Ishikawa (cell line): ENCODE measurements at regions not wholly inside any gene's neighbourhood (a gene's known extent, or its start where the extent isn't known, plus 50 kb on each side); places are given as distances from the start of the nearest gene placed in this dataset.

ENCODE experiments used
- CEBPB ChIP-seq: IDR thresholded peaks from 2 replicates; pipeline ENCODE4 v1.6.1; 2012
- CREB1 ChIP-seq: IDR thresholded peaks from 2 replicates; pipeline ENCODE4 v1.6.1; 2012; ENCODE audit warnings: low read depth
- EGR1 ChIP-seq: IDR thresholded peaks from 2 replicates; pipeline ENCODE4 v1.6.1; 2012
- EP300 ChIP-seq: IDR thresholded peaks from 2 replicates; pipeline ENCODE4 v1.6.1; 2012; ENCODE audit warnings: borderline replicate concordance
- FOXM1 ChIP-seq: IDR thresholded peaks from 2 replicates; pipeline ENCODE4 v1.6.1; 2012; ENCODE audit warnings: low read depth, borderline replicate concordance
- NFIC ChIP-seq: IDR thresholded peaks from 2 replicates; pipeline ENCODE4 v1.6.1; 2012
- RAD21 ChIP-seq: IDR thresholded peaks from 2 replicates; pipeline ENCODE4 v1.6.1; 2012; ENCODE audit warnings: low read depth
- TAF1 ChIP-seq: IDR thresholded peaks from 2 replicates; pipeline ENCODE4 v1.6.1; 2012; ENCODE audit warnings: low read depth, mild to moderate bottlenecking
- TCF12 ChIP-seq: IDR thresholded peaks from 2 replicates; pipeline ENCODE4 v1.6.1; 2012; ENCODE audit warnings: low read depth
- TEAD4 ChIP-seq: IDR thresholded peaks from 2 replicates; pipeline ENCODE4 v1.6.1; 2012
- YY1 ChIP-seq: IDR thresholded peaks from 2 replicates; pipeline ENCODE4 v1.6.1; 2012; ENCODE audit warnings: low read depth
- ZBTB7A ChIP-seq: IDR thresholded peaks from 2 replicates; pipeline ENCODE4 v1.6.1; 2012; ENCODE audit warnings: low read depth
- TF ChIP-seq, protein P1 (sequence below): IDR thresholded peaks from 2 replicates; pipeline ENCODE4 v1.6.1; 2012
- TF ChIP-seq, protein P2 (sequence below): IDR thresholded peaks from 2 replicates; pipeline ENCODE4 v1.6.1; 2012; ENCODE audit warnings: low read depth, mild to moderate bottlenecking
- TF ChIP-seq, protein P3 (sequence below): IDR thresholded peaks from 2 replicates; pipeline ENCODE4 v1.6.1; 2012

DNA sequence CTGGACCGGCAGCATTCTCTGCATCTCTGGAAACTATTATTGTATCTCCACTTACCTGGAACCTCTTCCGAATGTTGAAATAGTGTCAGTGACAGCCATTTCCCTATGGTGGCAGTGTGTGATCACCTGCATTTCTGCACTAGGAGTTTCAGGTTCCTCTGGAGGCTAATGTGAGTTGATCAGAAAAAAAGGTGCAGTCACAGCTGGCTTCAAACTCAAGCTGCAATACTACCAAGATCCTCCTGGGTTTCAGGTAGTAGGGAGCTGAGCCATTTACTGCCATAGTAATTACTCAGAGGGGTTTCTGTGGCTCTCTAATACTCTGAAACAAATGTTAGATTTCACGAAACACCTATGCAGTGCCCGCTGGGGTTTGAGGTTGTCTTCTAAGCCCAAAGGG lies 183.5 kb upstream of the OSR1 start:
- TF ChIP-seq CEBPB (no peak), TAF1 (no peak), TEAD4 (no peak), ZBTB7A (no peak), CREB1 (no peak), NFIC (no peak), YY1 (no peak)
- TF ChIP-seq, protein P1, sequence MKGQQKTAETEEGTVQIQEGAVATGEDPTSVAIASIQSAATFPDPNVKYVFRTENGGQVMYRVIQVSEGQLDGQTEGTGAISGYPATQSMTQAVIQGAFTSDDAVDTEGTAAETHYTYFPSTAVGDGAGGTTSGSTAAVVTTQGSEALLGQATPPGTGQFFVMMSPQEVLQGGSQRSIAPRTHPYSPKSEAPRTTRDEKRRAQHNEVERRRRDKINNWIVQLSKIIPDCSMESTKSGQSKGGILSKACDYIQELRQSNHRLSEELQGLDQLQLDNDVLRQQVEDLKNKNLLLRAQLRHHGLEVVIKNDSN = no peak

DNA sequence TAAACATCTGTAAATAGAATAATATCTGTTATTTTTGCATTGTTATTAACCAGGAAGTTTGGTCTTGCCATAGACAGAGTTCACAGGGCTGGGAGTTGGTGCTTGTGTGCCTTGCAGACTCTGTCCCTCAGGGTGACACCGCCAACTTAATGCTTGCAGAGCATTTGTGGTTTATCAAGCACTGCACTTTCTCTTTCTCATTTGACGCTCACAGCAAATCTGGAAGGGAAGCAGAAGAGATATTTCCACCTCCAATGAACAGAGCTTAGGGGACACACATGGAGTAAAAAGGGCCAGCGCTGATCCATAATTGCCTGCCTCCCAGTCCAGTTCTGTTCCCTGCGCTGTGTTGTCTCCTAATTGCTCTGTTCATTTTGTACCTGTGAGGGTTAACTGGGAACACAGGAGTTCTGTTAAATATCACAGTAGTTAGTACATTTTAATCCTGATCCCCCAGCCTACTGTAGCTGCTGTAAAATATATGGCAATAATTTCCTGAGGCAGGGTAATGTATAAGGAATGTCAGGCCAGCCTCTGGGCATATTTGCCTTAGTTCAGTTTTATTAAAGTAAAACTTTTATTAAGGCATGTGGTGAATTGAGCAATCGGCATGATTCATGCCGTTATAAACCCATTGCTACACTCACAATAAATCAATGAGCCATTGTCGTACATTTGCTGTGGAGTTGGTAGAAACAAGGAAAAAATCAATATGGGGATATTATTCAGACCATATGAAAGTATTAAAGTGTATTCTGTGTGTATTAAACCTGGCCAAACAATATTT lies 182.5 kb upstream of the OSR1 start:
- TF ChIP-seq CEBPB (0 out of 2 replicates have a peak, but pooled peaks have one; percentile 44), NFIC (no peak), YY1 (no peak), ZBTB7A (no peak), FOXM1 (no peak), TEAD4 (no peak)
- TF ChIP-seq, protein P2, sequence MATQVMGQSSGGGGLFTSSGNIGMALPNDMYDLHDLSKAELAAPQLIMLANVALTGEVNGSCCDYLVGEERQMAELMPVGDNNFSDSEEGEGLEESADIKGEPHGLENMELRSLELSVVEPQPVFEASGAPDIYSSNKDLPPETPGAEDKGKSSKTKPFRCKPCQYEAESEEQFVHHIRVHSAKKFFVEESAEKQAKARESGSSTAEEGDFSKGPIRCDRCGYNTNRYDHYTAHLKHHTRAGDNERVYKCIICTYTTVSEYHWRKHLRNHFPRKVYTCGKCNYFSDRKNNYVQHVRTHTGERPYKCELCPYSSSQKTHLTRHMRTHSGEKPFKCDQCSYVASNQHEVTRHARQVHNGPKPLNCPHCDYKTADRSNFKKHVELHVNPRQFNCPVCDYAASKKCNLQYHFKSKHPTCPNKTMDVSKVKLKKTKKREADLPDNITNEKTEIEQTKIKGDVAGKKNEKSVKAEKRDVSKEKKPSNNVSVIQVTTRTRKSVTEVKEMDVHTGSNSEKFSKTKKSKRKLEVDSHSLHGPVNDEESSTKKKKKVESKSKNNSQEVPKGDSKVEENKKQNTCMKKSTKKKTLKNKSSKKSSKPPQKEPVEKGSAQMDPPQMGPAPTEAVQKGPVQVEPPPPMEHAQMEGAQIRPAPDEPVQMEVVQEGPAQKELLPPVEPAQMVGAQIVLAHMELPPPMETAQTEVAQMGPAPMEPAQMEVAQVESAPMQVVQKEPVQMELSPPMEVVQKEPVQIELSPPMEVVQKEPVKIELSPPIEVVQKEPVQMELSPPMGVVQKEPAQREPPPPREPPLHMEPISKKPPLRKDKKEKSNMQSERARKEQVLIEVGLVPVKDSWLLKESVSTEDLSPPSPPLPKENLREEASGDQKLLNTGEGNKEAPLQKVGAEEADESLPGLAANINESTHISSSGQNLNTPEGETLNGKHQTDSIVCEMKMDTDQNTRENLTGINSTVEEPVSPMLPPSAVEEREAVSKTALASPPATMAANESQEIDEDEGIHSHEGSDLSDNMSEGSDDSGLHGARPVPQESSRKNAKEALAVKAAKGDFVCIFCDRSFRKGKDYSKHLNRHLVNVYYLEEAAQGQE = no peak

DNA sequence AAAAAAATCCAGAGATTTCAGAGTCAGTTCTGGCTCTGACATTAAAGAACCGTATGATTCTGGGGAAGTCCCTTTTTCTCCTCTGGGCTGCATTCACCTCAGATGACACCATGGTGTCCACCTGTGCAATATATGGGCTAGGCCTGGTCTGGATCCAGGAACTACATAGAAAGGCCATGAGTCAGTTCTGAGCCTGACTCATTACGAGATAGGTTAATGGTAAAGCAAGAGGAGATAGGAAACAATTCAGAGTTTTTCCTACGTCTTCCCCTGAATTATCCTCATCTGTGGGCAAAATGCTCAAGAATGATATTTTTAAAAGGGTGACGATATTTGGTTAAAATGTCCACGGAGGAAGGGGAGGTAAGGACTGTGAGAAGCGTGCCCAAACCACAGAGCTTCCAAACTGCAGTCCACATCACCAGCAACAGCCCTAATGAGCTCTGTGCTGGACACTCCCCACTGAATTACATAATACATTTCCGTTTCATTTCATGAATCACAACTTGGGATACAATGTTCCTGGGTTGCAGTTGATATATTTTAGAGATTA lies 180.1 kb upstream of the OSR1 start:
- TF ChIP-seq CEBPB (0 out of 2 replicates have a peak, but pooled peaks have one; percentile 13), TEAD4 (0 out of 2 replicates have a peak, but pooled peaks have one; percentile 28), RAD21 (no peak), TCF12 (no peak), EP300 (0 out of 2 replicates have a peak, but pooled peaks have one; percentile 34)

DNA sequence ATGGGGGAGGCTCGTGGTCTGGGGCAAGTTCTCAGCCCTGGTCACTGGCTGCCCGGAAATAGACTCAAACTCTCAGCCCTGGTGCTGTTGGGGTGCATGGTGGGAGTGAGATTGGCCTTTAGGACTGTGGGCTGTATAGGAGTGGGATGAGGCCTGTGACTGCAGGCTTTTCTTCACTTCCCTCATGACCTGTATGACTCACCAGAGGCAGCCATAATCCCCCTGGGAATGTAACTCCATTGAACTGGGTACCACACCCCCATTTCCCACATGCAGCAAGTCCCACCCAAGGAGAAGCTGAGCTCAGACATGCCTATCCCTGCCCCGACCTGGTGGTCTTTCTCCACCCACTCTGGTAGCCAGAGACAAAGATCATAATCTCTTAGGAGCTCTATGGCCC lies 177.7 kb upstream of the OSR1 start:
- TF ChIP-seq TAF1 (no peak), EP300 (no peak), FOXM1 (no peak), EGR1 (no peak), NFIC (no peak), CREB1 (no peak), CEBPB (no peak)

DNA sequence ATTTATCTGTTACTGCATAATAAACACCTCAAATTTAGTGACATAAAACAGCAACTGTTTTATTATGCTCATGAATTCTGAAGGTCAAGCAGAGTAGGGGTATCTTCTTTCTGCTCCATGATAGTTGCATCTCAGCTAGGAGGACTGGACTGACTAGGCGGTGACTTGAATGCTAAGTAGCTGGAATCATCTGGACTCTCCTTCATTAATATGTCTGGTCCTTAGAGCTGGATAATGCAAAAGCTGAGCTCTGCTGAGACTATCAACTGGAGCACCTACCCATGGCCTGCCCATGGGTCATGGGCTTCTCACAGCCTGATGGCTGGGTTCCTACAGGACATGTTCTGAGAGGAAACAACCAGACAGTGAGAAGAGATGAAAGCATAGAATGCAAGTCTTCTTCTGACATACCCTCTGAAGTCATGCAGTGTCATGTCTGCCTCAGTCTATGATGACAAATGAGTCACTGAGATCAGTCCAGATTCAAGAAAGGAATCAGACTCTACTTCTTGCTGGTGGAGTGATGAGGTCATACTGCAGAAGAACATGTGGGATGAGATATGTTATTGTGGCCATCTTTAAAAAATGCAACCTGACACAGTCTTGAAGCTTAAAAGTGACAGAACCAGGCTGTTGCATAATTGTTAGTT lies 174.2 kb upstream of the OSR1 start:
- no peak for TF ChIP-seq RAD21
- TF ChIP-seq FOXM1 = no peak
- no peak for TF ChIP-seq NFIC
- no peak for TF ChIP-seq EGR1
- TF ChIP-seq, protein P3, sequence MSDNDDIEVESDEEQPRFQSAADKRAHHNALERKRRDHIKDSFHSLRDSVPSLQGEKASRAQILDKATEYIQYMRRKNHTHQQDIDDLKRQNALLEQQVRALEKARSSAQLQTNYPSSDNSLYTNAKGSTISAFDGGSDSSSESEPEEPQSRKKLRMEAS = no peak
- no peak for TF ChIP-seq TCF12
- no peak for TF ChIP-seq ZBTB7A
- no peak for TF ChIP-seq YY1
- no peak for TF ChIP-seq TEAD4
- TF ChIP-seq, protein P2 = no peak
- no peak for TF ChIP-seq CREB1
- TF ChIP-seq EP300 = no peak
- no peak for TF ChIP-seq CEBPB
- no peak for TF ChIP-seq TAF1
- TF ChIP-seq, protein P1 = no peak

DNA sequence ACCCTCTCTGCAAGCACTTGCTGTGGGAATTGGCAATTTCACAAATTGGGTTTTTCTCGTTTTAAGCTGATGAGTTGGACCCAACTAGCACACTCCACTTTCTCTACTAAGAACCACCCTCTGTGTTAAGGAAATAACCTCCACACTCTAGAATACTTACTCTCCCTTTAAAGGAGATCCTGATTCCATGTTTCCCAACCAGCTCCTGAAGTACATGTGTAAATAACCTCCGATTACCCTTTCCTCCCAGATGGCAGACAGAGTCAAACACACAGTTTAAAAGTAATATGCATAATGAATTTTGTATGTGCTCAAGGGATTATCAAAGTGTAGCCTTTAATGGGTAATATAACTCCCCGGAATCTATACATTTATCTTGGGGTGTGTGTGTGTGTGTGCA lies 171.3 kb upstream of the OSR1 start:
- TF ChIP-seq CEBPB = no peak
